Heart right ventricle (tissue), 16 donors: ENCODE measurements at regions not wholly inside any gene's neighbourhood (a gene's known extent, or its start where the extent isn't known, plus 50 kb on each side); places are given as distances from the start of the nearest gene placed in this dataset.

Experiments
- ATAC-seq, 8 donors: fragments of 200-7000 bp; cut with Tn5 transposase; one replicate each; pipeline ENCODE4 v1.9.1; 2020; ENCODE audit warnings: mild to moderate bottlenecking in 8 of 8, moderate library complexity in 8 of 8, moderate number of reproducible peaks in 1 of 8
- DNase-seq, 2 donors: peaks; one replicate each; pipeline ENCODE4 v3.0.0-alpha.2; 2020
- H3K27ac ChIP-seq, 10 donors: fragments of 200-600 bp; sonication (generic) in 2 of 10; one replicate each; pipeline versions ENCODE4 v1.5.0 to v1.8.0; 2020 to 2022; ENCODE audit warnings: mild to moderate bottlenecking in 3 of 10
- H3K27me3 ChIP-seq, 7 donors: fragments of 200-600 bp; one replicate each; pipeline ENCODE4 v1.8.0; 2021 to 2022; ENCODE audit warnings: mild to moderate bottlenecking in 2 of 7
- H3K36me3 ChIP-seq, 9 donors: fragments of 200-600 bp; sonication (generic) in 1 of 9; one replicate each; pipeline versions ENCODE4 v1.5.0 to v1.8.0; 2020 to 2022; ENCODE audit warnings: mild to moderate bottlenecking in 2 of 9
- H3K4me1 ChIP-seq, 9 donors: fragments of 200-600 bp; sonication (generic) in 1 of 9; one replicate each; pipeline versions ENCODE4 v1.5.0 to v1.8.0; 2020 to 2022; ENCODE audit warnings: mild to moderate bottlenecking in 4 of 9
- H3K4me3 ChIP-seq, 10 donors: fragments of 200-600 bp; sonication (generic) in 2 of 10; one replicate each; pipeline versions ENCODE4 v1.5.0 to v1.8.0; 2020 to 2022; ENCODE audit warnings: mild to moderate bottlenecking in 7 of 10, moderate library complexity in 2 of 10
- H3K9me3 ChIP-seq, 11 donors: fragments of 200-600 bp in 10 of 11; sonication (generic) in 2 of 11; one replicate each; pipeline versions ENCODE4 v1.5.0 to v1.8.0; 2013 to 2022; ENCODE audit warnings: mild to moderate bottlenecking in 2 of 11, control low read depth in 1 of 11, moderate library complexity in 1 of 11
- WGBS, 2 donors: extraction: QIAGEN DNeasy Blood & Tissue Kit; methylation state at CpG; one replicate each; pipeline ENCODE4 v1.1.7; 2013; ENCODE audit warnings: inconsistent platforms in 1 of 2; 5-methylcytosine and 5-hydroxymethylcytosine counted together
- intact Hi-C, 10 donors: fragments of 100-400 bp; cut with DNase I; formaldehyde crosslinking; loops; one replicate each; pipeline versions ENCODE4 v1.11.1 to v1.14.2; 2022
- TF ChIP-seq, protein P1 (sequence below), 9 donors: fragments of 200-600 bp; sonication (generic) in 2 of 9; IDR thresholded peaks; one replicate each; pipeline versions ENCODE4 v1.5.0 to v1.8.0; 2021 to 2022; ENCODE audit warnings: antibody characterized with exemption in 9 of 9, mild to moderate bottlenecking in 5 of 9, moderate library complexity in 1 of 9
- donor health status: Arrhythmogenic right ventricular cardiomyopathy.
- donor health status: ischemic (EF 13 %, LVEDD 7.1; RV severe dilation, severe dysfunction).
- donor health status: healthy with polysubstance abuse.
- donor health status: DM: no; HTN: yes; CAD: no.
- donor health status: DM: no; HTN: no; CAD: no.
- donor health status: ischemic (EF 25% LVEDD 6.9; RV normal size, moderate dysfunction).
- donor health status: ischemic (EF 25% LVEDD 5.7; RV mildly dilated, moderate dysfunction).
- donor health status: healthy.
- donor health status: DM: yes; HTN: yes; CAD: no.
- donor health status: Ischemic cardiomyopathy.
- donor health status: ischemic (EF 35%, LVEDD 5.7; RV mildly dilated, moderate dysfunction).
- donor health status: nonischemic (EF 11% LVEDD 7.7; RV severe dilation, severe dysfunction).
- donor health status: DM: yes; HTN: yes; CAD: no.
- donor health status: PGD.
- donor health status: ischemic (EF 29% LVEDD 5.4; RV normal size, mild dysfunction).
- donor health status: nonischemic (EF 23%, LVEDD 6.1; RV moderate dilation, normal function).

GRCh38 chr19:32023564-32023832, 321.9 kb upstream of the ZNF507 start:
- DNase-seq (no peak), ATAC-seq (no peak)
- Histone ChIP-seq H3K4me1 (no peaks in the 10 kb centered on the region), H3K4me3 (no peak overlapping the region), H3K9me3 (peaks cover 0 to 6% (median 0%) of the 10 kb centered on the region in 11 donors), H3K36me3 (no peaks in the 10 kb centered on the region), H3K27ac (no peak overlapping the region), H3K27me3 (peaks cover 0 to 18% (median under 1%) of the 10 kb centered on the region in 7 donors)
- intact Hi-C loops: no loop called here
- TF ChIP-seq, protein P1, sequence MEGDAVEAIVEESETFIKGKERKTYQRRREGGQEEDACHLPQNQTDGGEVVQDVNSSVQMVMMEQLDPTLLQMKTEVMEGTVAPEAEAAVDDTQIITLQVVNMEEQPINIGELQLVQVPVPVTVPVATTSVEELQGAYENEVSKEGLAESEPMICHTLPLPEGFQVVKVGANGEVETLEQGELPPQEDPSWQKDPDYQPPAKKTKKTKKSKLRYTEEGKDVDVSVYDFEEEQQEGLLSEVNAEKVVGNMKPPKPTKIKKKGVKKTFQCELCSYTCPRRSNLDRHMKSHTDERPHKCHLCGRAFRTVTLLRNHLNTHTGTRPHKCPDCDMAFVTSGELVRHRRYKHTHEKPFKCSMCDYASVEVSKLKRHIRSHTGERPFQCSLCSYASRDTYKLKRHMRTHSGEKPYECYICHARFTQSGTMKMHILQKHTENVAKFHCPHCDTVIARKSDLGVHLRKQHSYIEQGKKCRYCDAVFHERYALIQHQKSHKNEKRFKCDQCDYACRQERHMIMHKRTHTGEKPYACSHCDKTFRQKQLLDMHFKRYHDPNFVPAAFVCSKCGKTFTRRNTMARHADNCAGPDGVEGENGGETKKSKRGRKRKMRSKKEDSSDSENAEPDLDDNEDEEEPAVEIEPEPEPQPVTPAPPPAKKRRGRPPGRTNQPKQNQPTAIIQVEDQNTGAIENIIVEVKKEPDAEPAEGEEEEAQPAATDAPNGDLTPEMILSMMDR (IDR thresholded peaks at IDR 0.05): no peak
- 32 to 45% methylated on average over 6 of the region's 6 CpGs for WGBS, 2 donors

DNA sequence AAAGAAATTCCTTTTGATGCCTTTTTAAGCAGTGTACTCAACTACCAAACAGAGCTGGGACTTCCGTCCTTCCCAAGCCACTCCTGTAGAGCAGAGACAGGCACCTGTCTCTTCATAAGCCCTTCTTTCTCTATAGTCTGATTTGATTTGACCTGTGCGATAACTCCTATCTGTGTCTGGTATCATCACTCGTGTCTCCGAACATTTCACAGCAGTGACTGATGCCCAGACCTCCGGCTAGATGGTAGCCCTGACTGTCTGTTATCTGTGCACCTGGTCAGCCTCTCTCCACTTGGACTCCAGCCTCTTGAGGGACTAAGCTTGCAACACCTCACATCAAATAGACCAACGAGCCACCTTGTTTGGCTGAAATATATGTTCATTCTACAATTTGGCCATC, 316.2 kb upstream of the ZNF507 start:
- TF ChIP-seq, protein P1 (IDR thresholded peaks at IDR 0.05): no peak
- DNase-seq (no peak), ATAC-seq (no peak)
- H3K9me3 ChIP-seq: peaks cover 0 to 2% (median 0%) of the 10 kb centered on the region in 11 donors
- no peaks in the 10 kb centered on the region for H3K36me3 ChIP-seq
- no peaks in the 10 kb centered on the region for H3K4me1 ChIP-seq
- no peak overlapping the region for H3K27ac ChIP-seq
- H3K27me3 ChIP-seq: peaks cover 0 to 11% (median 0%) of the 10 kb centered on the region in 7 donors
- no peak overlapping the region for H3K4me3 ChIP-seq
- 64 to 71% methylated on average over 6 of the region's 6 CpGs for WGBS, 2 donors
- intact Hi-C loops: no loop called here

GRCh38 chr19:32032561-32032960, 312.8 kb upstream of the ZNF507 start:
- intact Hi-C loops: no loop called here
- Histone ChIP-seq H3K27me3 (peaks cover 0 to 11% (median 0%) of the 10 kb centered on the region in 7 donors), H3K36me3 (no peaks in the 10 kb centered on the region), H3K27ac (no peak overlapping the region), H3K4me3 (no peak overlapping the region), H3K9me3 (no peaks in the 10 kb centered on the region), H3K4me1 (no peaks in the 10 kb centered on the region)
- TF ChIP-seq, protein P1 (IDR thresholded peaks at IDR 0.05): no peak
- 72 to 90% methylated on average over 4 of the region's 4 CpGs for WGBS, 2 donors
- no peak for ATAC-seq
- no peak for DNase-seq

DNA sequence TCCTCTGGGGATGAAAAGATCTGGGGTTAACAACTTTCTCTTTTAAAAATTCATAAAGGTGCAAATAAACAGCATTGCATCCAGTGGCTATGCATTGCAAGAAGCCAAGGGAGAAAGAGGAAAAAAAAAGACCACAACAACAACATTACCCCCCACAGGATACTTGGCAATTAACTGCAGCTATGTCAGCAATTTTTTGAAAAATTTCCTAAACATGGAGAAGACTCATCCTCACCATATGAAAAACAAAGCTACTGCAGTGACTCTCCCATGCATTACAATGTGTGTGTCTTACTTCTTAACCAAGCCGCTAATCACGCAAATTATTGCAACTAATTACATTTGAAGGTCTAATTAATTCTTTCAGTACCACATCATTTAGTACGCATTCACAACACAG, 309.8 kb upstream of the ZNF507 start:
- no peaks in the 10 kb centered on the region for H3K36me3 ChIP-seq
- TF ChIP-seq, protein P1 (IDR thresholded peaks at IDR 0.05): no peak
- H3K27ac ChIP-seq: no peak overlapping the region
- no peak for DNase-seq
- peaks cover 0 to 13% (median 3%) of the 10 kb centered on the region in 7 donors for H3K27me3 ChIP-seq
- no peak for ATAC-seq
- H3K4me1 ChIP-seq: no peaks in the 10 kb centered on the region
- intact Hi-C loops: no loop called here
- WGBS, 2 donors: 90 to 97% methylated on average over 3 of the region's 3 CpGs
- no peaks in the 10 kb centered on the region for H3K9me3 ChIP-seq
- no peak overlapping the region for H3K4me3 ChIP-seq
